GM23338 (cell line): ENCODE measurements at regions not wholly inside any gene's neighbourhood (a gene's known extent, or its start where the extent isn't known, plus 50 kb on each side); places are given as distances from the start of the nearest gene placed in this dataset.

ENCODE experiments used
- ATAC-seq: fragments of 200-7000 bp; cut with Tn5 transposase; 3 replicates; pipeline ENCODE4 v1.9.1; 2020
- DNase-seq: peaks from one replicate; pipeline ENCODE4 v3.0.0-alpha.2; 2015; ENCODE audit warnings: low spot score
- H2AFZ ChIP-seq: fragments of 200-600 bp; sonication (generic); 2 replicates; pipeline ENCODE4 v1.8.0; 2016; ENCODE audit warnings: antibody characterized with exemption, mild to moderate bottlenecking, moderate library complexity
- H3F3A ChIP-seq: fragments of 200-600 bp; sonication (generic); replicated peaks from 2 replicates; pipeline ENCODE4 v1.8.0; 2017; ENCODE audit warnings: antibody characterized with exemption, mixed run types, low read depth
- H3K27ac ChIP-seq: fragments of 200-600 bp; sonication (generic); 2 replicates; pipeline ENCODE4 v1.6.1; 2016; ENCODE audit warnings: low read depth
- H3K27me3 ChIP-seq: fragments of 200-600 bp; sonication (generic); 2 replicates; pipeline ENCODE4 v1.8.0; 2016; ENCODE audit warnings: mild to moderate bottlenecking, mixed run types, moderate library complexity; ENCODE audit not compliant: insufficient read depth
- H3K36me3 ChIP-seq: fragments of 200-600 bp; sonication (generic); 2 replicates; pipeline ENCODE4 v1.8.0; 2016; ENCODE audit warnings: mild to moderate bottlenecking; ENCODE audit not compliant: insufficient read depth
- H3K4me1 ChIP-seq: fragments of 200-600 bp; sonication (generic); 2 replicates; pipeline ENCODE4 v1.8.0; 2016; ENCODE audit warnings: mild to moderate bottlenecking, moderate library complexity; ENCODE audit not compliant: insufficient read depth
- H3K4me2 ChIP-seq: fragments of 200-600 bp; sonication (generic); 2 replicates; pipeline ENCODE4 v1.7.1; 2017; ENCODE audit warnings: mixed run types
- H3K4me3 ChIP-seq: fragments of 200-600 bp; sonication (generic); 2 replicates; pipeline ENCODE4 v1.6.1; 2016; ENCODE audit warnings: mixed run types
- H3K79me2 ChIP-seq: fragments of 200-600 bp; sonication (generic); replicated peaks from 2 replicates; pipeline ENCODE4 v1.8.0; 2017; ENCODE audit warnings: mild to moderate bottlenecking; ENCODE audit not compliant: insufficient read depth
- H3K9me2 ChIP-seq: fragments of 200-600 bp; sonication (generic); 2 replicates; pipeline ENCODE4 v1.8.0; 2017; ENCODE audit not compliant: insufficient read depth
- H4K20me1 ChIP-seq: fragments of 200-600 bp; sonication (generic); replicated peaks from 2 replicates; pipeline ENCODE4 v1.8.0; 2017; ENCODE audit warnings: mild to moderate bottlenecking; ENCODE audit not compliant: insufficient read depth
- H3K27ac Mint-ChIP-seq: 2 replicates; pipeline ENCODE4 v1.8.0; 2020; ENCODE audit warnings: inconsistent platforms, mild to moderate bottlenecking, moderate library complexity, mixed read lengths
- H3K27me3 Mint-ChIP-seq: 3 replicates; pipeline ENCODE4 v1.8.0; 2022; ENCODE audit warnings: low read depth, mild to moderate bottlenecking, moderate library complexity, mixed read lengths, inconsistent platforms; ENCODE audit not compliant: insufficient read depth, poor library complexity
- H3K36me3 Mint-ChIP-seq: 3 replicates; pipeline ENCODE4 v1.8.0; 2021; ENCODE audit warnings: low read depth, mild to moderate bottlenecking, inconsistent platforms, moderate library complexity, mixed read lengths
- H3K4me1 Mint-ChIP-seq: 3 replicates; pipeline ENCODE4 v1.8.0; 2020; ENCODE audit warnings: mild to moderate bottlenecking, inconsistent platforms, mixed read lengths
- H3K4me3 Mint-ChIP-seq: 3 replicates; pipeline ENCODE4 v1.8.0; 2021; ENCODE audit warnings: moderate library complexity, mild to moderate bottlenecking, inconsistent platforms, mixed read lengths
- H3K9me3 Mint-ChIP-seq: 3 replicates; pipeline ENCODE4 v1.8.0; 2020; ENCODE audit warnings: moderate library complexity, mild to moderate bottlenecking, inconsistent platforms, mixed read lengths
- CREB1 ChIP-seq: fragments of 250-450 bp; sonication (Bioruptor Pico); IDR thresholded peaks from 2 replicates; pipeline ENCODE4 v1.5.0; 2020; ENCODE audit warnings: low read depth, mild to moderate bottlenecking, moderate library complexity
- EZH2 ChIP-seq: fragments of 200-600 bp; sonication (generic); IDR thresholded peaks from one replicate; pipeline ENCODE4 v1.8.0; 2017; ENCODE audit warnings: antibody characterized with exemption, mild to moderate bottlenecking, low read depth; ENCODE audit not compliant: unreplicated experiment
- EZH2phosphoT487 ChIP-seq: fragments of 200-600 bp; sonication (generic); IDR thresholded peaks from one replicate; pipeline ENCODE4 v1.8.1; 2018; ENCODE audit warnings: antibody characterized with exemption; ENCODE audit not compliant: unreplicated experiment
- JUNB ChIP-seq: IDR thresholded peaks from one replicate; pipeline ENCODE4 v1.6.1; 2016; ENCODE audit warnings: antibody characterized with exemption; ENCODE audit not compliant: unreplicated experiment
- NANOG ChIP-seq: IDR thresholded peaks from 2 replicates; pipeline ENCODE4 v1.6.1; 2016; ENCODE audit warnings: antibody characterized with exemption, borderline replicate concordance
- POLR2AphosphoS5 ChIP-seq: IDR thresholded peaks from 2 replicates; pipeline ENCODE4 v1.6.1; 2016; ENCODE audit warnings: antibody characterized with exemption, low read depth
- STAT1 ChIP-seq: IDR thresholded peaks from one replicate; pipeline ENCODE4 v1.6.1; 2016; ENCODE audit warnings: antibody characterized with exemption; ENCODE audit not compliant: unreplicated experiment
- ZNF114 ChIP-seq: fragments of 250-450 bp; sonication (Bioruptor Pico); IDR thresholded peaks from 2 replicates; pipeline ENCODE4 v1.5.0; 2020; ENCODE audit warnings: mild to moderate bottlenecking, moderate library complexity
- ZNF331 ChIP-seq: fragments of 250-450 bp; sonication (Bioruptor Pico); IDR thresholded peaks from 2 replicates; pipeline ENCODE4 v1.5.0; 2020; ENCODE audit warnings: low read depth, mild to moderate bottlenecking, moderate library complexity
- TF ChIP-seq, protein P1 (sequence below): IDR thresholded peaks from one replicate; pipeline ENCODE4 v1.6.1; 2018; ENCODE audit warnings: antibody characterized with exemption; ENCODE audit not compliant: unreplicated experiment
- TF ChIP-seq, protein P2 (sequence below): IDR thresholded peaks from 2 replicates; pipeline ENCODE4 v1.6.1; 2016; ENCODE audit warnings: antibody characterized with exemption
- TF ChIP-seq, protein P3 (sequence below): fragments of 250-450 bp; sonication (Bioruptor Pico); IDR thresholded peaks from 2 replicates; pipeline ENCODE4 v1.5.0; 2020; ENCODE audit warnings: mild to moderate bottlenecking, moderate library complexity
- TF ChIP-seq, protein P4 (sequence below), 2 experiments: fragments of 200-600 bp in 1 of 2; sonication (generic) in 1 of 2; conservative IDR thresholded peaks; 2 replicates each; pipeline versions ENCODE4 v1.5.1 to v1.6.1; 2016 to 2017; ENCODE audit warnings: antibody characterized with exemption in 2 of 2, low read depth in 2 of 2, mild to moderate bottlenecking in 2 of 2, moderate library complexity in 1 of 2

DNA sequence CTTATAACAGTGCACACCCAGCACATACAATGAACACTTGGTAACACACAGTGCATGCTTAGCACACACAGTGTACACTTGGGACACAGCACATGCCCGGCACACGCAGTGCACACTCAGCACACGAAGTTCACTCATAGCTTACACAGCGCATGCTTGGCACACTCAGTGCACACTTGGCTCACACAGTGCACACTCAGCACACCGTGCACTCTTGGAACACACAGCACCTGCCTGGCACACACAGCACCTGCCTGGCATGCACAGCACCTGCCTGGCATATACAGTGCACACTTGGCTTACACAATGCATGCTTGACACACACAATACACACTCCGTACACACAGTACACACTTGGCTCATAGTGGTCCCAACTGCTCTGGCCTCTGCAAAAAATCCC, 128.2 kb downstream of the GALR1 start:
- H3K4me3 Mint-ChIP-seq, result no peak overlapping the region
- no peaks in the 10 kb centered on the region for H3K36me3 ChIP-seq
- no peak overlapping the region for H3K4me3 ChIP-seq
- H3K36me3 Mint-ChIP-seq, result no peaks in the 10 kb centered on the region
- no peak overlapping the region for H3K4me2 ChIP-seq
- H3K27me3 Mint-ChIP-seq, result peaks cover 7% of the 10 kb centered on the region
- no peak for ATAC-seq
- 0 out of 2 replicates have a peak, but pooled peaks cover 3% of the 10 kb centered on the region for H3K9me2 ChIP-seq
- H3K27me3 ChIP-seq, result no peaks in the 10 kb centered on the region
- H3K4me1 Mint-ChIP-seq, result peaks cover 14% of the 10 kb centered on the region
- H3K9me3 Mint-ChIP-seq, result no peaks in the 10 kb centered on the region
- peaks cover 6% of the 10 kb centered on the region; the same call in 1 of the 2 replicates for H3K4me1 ChIP-seq
- H3K27ac ChIP-seq, result no peak overlapping the region
- no peak overlapping the region for H2AFZ ChIP-seq
- no peaks in the 10 kb centered on the region for H3K79me2 ChIP-seq
- no peak for DNase-seq
- no peaks in the 10 kb centered on the region for H4K20me1 ChIP-seq
- H3K27ac Mint-ChIP-seq, result no peak overlapping the region
- H3F3A ChIP-seq, result no peaks in the 10 kb centered on the region
- TF ChIP-seq, protein P1, sequence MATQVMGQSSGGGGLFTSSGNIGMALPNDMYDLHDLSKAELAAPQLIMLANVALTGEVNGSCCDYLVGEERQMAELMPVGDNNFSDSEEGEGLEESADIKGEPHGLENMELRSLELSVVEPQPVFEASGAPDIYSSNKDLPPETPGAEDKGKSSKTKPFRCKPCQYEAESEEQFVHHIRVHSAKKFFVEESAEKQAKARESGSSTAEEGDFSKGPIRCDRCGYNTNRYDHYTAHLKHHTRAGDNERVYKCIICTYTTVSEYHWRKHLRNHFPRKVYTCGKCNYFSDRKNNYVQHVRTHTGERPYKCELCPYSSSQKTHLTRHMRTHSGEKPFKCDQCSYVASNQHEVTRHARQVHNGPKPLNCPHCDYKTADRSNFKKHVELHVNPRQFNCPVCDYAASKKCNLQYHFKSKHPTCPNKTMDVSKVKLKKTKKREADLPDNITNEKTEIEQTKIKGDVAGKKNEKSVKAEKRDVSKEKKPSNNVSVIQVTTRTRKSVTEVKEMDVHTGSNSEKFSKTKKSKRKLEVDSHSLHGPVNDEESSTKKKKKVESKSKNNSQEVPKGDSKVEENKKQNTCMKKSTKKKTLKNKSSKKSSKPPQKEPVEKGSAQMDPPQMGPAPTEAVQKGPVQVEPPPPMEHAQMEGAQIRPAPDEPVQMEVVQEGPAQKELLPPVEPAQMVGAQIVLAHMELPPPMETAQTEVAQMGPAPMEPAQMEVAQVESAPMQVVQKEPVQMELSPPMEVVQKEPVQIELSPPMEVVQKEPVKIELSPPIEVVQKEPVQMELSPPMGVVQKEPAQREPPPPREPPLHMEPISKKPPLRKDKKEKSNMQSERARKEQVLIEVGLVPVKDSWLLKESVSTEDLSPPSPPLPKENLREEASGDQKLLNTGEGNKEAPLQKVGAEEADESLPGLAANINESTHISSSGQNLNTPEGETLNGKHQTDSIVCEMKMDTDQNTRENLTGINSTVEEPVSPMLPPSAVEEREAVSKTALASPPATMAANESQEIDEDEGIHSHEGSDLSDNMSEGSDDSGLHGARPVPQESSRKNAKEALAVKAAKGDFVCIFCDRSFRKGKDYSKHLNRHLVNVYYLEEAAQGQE, result no peak
- TF ChIP-seq, protein P2, sequence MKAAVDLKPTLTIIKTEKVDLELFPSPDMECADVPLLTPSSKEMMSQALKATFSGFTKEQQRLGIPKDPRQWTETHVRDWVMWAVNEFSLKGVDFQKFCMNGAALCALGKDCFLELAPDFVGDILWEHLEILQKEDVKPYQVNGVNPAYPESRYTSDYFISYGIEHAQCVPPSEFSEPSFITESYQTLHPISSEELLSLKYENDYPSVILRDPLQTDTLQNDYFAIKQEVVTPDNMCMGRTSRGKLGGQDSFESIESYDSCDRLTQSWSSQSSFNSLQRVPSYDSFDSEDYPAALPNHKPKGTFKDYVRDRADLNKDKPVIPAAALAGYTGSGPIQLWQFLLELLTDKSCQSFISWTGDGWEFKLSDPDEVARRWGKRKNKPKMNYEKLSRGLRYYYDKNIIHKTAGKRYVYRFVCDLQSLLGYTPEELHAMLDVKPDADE, result no peak
- TF ChIP-seq ZNF331 (CRISPR knock-in tag) (no peak), EZH2 (no peak), EZH2phosphoT487 (no peak), CREB1 (CRISPR knock-in tag) (no peak), JUNB (no peak), STAT1 (no peak), ZNF114 (CRISPR knock-in tag) (no peak), NANOG (no peak), POLR2AphosphoS5 (no peak)
- TF ChIP-seq, protein P3, sequence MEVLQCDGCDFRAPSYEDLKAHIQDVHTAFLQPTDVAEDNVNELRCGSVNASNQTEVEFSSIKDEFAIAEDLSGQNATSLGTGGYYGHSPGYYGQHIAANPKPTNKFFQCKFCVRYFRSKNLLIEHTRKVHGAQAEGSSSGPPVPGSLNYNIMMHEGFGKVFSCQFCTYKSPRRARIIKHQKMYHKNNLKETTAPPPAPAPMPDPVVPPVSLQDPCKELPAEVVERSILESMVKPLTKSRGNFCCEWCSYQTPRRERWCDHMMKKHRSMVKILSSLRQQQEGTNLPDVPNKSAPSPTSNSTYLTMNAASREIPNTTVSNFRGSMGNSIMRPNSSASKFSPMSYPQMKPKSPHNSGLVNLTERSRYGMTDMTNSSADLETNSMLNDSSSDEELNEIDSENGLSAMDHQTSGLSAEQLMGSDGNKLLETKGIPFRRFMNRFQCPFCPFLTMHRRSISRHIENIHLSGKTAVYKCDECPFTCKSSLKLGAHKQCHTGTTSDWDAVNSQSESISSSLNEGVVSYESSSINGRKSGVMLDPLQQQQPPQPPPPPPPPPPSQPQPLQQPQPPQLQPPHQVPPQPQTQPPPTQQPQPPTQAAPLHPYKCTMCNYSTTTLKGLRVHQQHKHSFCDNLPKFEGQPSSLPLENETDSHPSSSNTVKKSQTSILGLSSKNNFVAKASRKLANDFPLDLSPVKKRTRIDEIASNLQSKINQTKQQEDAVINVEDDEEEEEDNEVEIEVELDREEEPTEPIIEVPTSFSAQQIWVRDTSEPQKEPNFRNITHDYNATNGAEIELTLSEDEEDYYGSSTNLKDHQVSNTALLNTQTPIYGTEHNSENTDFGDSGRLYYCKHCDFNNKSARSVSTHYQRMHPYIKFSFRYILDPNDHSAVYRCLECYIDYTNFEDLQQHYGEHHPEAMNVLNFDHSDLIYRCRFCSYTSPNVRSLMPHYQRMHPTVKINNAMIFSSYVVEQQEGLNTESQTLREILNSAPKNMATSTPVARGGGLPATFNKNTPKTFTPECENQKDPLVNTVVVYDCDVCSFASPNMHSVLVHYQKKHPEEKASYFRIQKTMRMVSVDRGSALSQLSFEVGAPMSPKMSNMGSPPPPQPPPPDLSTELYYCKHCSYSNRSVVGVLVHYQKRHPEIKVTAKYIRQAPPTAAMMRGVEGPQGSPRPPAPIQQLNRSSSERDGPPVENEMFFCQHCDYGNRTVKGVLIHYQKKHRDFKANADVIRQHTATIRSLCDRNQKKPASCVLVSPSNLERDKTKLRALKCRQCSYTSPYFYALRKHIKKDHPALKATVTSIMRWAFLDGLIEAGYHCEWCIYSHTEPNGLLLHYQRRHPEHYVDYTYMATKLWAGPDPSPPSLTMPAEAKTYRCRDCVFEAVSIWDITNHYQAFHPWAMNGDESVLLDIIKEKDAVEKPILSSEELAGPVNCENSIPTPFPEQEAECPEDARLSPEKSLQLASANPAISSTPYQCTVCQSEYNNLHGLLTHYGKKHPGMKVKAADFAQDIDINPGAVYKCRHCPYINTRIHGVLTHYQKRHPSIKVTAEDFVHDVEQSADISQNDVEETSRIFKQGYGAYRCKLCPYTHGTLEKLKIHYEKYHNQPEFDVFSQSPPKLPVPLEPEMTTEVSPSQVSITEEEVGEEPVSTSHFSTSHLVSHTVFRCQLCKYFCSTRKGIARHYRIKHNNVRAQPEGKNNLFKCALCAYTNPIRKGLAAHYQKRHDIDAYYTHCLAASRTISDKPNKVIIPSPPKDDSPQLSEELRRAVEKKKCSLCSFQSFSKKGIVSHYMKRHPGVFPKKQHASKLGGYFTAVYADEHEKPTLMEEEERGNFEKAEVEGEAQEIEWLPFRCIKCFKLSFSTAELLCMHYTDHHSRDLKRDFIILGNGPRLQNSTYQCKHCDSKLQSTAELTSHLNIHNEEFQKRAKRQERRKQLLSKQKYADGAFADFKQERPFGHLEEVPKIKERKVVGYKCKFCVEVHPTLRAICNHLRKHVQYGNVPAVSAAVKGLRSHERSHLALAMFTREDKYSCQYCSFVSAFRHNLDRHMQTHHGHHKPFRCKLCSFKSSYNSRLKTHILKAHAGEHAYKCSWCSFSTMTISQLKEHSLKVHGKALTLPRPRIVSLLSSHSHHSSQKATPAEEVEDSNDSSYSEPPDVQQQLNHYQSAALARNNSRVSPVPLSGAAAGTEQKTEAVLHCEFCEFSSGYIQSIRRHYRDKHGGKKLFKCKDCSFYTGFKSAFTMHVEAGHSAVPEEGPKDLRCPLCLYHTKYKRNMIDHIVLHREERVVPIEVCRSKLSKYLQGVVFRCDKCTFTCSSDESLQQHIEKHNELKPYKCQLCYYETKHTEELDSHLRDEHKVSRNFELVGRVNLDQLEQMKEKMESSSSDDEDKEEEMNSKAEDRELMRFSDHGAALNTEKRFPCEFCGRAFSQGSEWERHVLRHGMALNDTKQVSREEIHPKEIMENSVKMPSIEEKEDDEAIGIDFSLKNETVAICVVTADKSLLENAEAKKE, result no peak
- TF ChIP-seq, protein P4, sequence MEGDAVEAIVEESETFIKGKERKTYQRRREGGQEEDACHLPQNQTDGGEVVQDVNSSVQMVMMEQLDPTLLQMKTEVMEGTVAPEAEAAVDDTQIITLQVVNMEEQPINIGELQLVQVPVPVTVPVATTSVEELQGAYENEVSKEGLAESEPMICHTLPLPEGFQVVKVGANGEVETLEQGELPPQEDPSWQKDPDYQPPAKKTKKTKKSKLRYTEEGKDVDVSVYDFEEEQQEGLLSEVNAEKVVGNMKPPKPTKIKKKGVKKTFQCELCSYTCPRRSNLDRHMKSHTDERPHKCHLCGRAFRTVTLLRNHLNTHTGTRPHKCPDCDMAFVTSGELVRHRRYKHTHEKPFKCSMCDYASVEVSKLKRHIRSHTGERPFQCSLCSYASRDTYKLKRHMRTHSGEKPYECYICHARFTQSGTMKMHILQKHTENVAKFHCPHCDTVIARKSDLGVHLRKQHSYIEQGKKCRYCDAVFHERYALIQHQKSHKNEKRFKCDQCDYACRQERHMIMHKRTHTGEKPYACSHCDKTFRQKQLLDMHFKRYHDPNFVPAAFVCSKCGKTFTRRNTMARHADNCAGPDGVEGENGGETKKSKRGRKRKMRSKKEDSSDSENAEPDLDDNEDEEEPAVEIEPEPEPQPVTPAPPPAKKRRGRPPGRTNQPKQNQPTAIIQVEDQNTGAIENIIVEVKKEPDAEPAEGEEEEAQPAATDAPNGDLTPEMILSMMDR (conservative IDR thresholded peaks at IDR 0.05; ENCODE audit: low read depth in 2 of 2), result no peak
